ENCODE measurements at regions not wholly inside any gene's neighbourhood (a gene's known extent, or its start where the extent isn't known, plus 50 kb on each side); places are given as distances from the start of the nearest gene placed in this dataset.

- DNase-seq = no peak
Measured at GRCh38 chr1:82598337-82598736, 797.6 kb downstream of the ADGRL2 start.

- no peak for DNase-seq
Measured at GRCh38 chr1:82597649-82598048, 796.9 kb downstream of the ADGRL2 start.

- DNase-seq = no peak
Measured at GRCh38 chr1:82597141-82597540, 796.4 kb downstream of the ADGRL2 start.

DNA sequence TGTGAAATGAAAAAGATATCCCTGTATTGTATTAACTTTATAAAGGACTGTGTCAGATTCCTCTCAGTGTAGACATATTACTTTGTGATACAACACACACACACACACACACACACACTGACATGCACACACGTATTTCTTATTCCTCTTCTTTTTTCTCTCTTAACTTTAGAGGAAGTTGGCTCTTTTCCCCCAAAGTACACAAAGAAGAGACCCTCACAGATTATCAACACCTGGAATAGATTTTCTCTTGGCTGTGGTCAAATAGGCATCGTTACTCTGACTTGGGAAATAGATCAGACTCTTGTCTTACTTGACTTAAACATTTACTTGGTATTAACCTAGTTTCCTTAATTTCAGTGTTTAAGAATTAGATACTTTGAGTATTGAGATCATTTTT lies 792.8 kb downstream of the ADGRL2 start:
- no peak for DNase-seq

DNA sequence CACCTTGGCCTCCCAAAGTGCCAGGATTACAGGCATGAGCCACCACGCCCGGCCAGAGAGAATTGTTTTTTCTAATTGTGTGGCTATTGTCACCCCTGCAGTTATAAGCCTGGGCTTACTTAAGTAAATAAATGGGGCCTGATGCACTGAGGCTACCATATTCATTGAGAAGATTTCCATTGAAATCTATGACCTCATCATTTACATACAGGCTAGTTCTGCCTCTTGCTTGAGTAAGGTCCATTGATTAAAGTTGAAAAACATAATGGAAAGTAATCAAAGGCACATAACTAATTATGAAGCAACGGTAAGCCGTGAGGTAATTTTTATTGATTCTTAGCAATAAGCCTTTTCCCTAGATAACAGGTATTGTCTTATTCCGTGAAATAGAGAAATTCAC lies 788.9 kb downstream of the ADGRL2 start:
- DNase-seq = no peak

GRCh38 chr1:82587371-82587770 lies 786.6 kb downstream of the ADGRL2 start:
- no peak for DNase-seq

GRCh38 chr1:82586473-82586872 lies 785.7 kb downstream of the ADGRL2 start:
- DNase-seq = no peak

GRCh38 chr1:82582347-82582746 lies 781.6 kb downstream of the ADGRL2 start:
- DNase-seq = no peak

DNA sequence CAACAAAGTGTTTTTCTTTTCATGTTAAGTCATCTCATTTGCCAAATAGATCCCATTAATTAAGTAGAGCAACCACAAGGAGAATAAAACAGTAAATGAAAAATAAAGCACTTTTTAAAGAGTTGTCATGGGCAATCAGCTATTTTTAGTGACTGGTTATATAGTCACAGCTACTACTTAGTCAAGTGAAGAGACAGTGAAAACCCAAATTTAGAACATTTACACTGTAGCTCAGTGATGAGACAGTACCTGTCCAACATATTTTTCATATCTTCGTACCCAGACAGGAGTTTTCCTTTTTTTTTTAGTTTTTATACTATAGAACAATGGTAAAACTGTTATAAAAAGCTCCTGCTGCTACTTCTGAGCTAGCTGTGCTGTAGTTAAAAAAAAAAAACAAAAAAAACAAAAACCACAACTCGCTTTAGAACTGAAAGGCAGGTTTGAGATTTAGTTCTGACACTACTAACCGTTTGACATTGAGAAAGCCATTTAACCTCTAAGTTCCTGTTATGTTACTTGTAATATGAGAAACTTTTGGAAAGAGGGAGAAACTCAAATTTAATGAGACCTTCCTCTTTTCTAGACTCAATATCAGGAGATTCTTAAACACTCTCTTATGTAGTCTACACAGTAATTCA lies 777.5 kb downstream of the ADGRL2 start:
- DNase-seq = no peak

DNA sequence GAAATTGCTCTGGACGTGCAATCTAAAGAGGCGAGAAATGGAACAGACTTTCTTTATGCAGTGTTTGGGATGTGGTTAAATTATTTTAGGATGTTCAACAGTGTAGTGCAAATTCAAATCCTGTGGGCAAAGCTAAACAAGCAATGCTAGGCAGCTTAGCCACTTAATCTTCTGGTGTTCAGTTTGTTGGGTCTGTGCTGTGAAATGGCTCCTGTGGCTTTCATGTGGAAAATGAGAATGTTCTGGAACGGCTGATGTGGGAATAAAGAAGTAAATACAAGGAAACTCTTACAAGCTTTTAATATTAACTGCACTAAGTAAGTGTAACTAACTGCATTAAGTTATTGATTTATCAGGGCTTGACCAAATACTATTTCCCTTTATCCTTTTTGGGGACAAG lies 766.6 kb downstream of the ADGRL2 start:
- no peak for DNase-seq

DNA sequence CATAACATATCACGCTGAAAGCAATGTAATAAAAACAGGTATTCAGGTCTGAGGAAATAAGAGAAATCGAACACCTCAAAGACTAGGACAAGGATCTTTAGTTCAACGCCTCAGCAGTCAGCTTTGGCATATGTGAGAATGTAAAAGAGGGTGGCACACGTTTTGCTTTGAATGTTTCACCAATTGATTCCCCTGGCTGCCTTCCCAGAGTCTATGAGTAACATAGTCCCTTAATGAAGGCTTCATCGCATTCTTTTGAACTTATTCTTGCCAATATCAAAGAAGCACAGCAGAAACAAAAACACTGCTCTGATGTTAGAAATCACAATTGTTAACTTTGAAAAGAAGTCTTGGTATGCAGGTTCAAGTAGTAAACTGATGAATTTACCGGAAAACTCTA lies 764.8 kb downstream of the ADGRL2 start:
- DNase-seq = peak; percentile 40 to 90

DNA sequence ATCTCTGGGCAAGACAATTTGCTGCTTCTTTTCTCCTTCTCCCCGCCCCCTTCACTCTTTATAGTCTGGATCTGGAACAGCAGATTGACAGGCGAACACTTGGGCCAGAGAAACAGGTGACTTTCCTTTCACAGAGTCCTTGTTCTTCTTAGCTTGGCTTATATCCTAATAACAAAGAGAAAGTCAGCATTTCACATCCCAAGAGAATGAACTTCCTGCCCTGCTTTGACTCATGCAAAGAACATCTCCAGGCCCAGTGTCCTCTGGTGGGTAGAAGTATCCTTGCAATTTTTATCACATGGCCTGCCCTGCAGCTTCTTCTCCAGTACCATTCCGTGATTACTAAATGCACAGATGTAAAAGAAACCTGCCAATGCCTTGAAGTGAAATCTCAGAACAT lies 764.4 kb downstream of the ADGRL2 start:
- peak; percentile 69 to 90 for DNase-seq

DNA sequence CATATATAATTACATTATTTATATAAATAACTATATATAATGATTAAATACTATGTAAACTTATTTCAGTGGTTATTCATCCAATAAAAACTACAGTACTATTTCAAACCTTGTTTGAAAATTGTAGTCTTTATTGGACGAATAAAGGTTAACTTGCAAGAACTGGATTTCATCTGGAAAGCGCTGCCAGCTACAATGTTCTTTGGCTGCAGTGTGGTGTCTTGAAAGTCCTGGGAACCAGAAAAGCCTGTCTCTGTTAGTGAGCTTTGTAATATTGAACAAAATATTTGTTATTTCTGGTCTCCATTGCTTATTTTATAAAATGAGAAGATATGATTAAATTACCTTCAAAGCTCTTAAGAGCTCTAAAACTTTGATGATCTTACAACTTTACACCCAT lies 763.6 kb downstream of the ADGRL2 start:
- DNase-seq = no peak

DNA sequence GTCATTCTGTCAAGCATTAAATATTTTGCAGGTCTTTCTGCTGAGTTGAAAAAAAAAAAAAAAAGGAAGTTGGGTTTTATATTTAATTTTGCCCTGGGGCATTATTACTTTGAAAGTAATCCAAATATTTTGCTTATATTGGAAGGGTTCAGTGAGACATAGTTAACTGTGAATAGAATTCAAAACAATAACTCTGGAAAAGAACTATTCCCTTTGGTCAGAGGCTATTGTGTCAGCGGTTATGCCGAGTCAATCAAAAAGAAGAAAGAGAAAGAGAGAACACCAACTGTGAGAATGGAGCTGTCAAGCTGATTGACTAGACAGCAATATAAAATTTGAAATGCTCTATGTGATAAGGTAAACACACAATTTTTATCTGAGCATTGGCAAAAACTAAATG lies 761.7 kb downstream of the ADGRL2 start:
- no peak for DNase-seq

- DNase-seq = no peak
Measured at GRCh38 chr1:82560566-82560965, 759.8 kb downstream of the ADGRL2 start.

DNA sequence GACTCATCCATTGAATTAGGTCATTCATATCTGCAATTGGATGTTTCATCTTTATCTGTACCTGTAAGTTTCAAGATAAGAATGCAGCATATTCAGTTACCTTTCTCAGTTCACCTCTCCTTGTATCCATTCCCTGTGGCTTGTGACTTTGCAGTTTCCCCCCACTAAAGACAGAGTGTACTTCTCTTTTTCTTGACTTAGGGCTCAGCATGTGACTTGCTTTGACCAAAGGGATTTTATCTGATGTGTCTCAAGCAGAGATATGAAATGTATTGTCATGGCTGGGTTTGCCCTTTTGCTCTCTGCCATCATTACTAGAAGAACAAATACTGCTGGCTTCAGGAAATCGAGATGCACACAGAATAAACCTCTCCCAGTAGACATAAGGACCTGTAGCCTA lies 754.8 kb downstream of the ADGRL2 start:
- DNase-seq = no peak

DNA sequence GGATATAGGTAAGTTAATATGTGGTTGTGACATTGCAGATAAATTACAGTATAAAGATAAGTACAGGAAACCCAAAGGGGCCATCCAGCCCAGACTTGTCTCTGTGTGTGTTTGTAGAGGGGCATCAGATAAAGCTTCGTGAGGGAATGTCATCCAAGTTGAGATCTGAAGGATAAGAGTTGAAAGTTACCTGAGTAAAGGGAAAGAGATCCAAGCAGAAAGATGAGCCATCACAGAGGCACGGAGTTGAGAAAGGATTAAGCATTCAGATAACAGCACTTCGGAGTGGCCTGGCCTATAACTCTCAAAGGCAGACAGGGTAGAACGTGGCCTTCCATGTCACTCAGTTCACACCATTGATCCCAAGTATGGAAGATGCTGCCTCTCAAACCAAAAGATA lies 749.1 kb downstream of the ADGRL2 start:
- no peak for DNase-seq

DNA sequence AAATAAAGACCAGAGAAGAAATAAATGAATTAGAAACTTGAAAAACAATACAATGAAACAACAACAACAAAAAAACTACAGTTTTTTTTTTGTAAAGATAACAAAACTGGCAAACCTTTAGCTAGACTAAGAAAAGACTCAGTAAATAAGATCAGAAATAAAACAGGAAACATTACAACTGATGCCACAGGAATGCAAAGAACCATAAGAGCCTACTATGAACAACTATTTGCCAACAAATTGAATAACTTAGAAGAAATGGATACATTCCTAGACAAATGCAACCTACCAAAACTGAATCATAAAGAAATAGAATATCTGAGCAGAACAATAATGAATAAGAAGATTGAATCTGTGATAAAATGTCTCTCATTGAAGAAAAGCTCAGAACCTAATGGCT lies 742.0 kb downstream of the ADGRL2 start:
- no peak for DNase-seq

GRCh38 chr1:82542141-82542540 lies 741.4 kb downstream of the ADGRL2 start:
- no peak for DNase-seq

DNA sequence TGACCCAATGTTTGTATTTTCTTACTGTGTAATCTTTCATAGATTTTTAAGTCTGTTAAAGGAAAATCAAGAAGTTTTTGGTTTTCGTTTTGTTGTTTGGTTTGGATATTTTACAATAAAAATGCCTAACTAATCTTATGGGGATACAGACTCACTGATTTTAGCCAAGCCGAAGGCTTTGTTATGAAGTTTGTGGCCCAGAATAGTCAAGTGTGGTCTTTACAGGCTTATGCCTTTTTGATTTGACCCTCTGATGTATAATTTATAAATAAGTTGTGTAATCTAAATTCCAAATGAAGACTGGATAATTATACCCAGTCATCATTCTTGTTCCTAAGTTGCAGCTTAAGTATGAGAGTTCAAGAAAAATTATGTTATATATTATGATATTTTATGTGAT lies 739.3 kb downstream of the ADGRL2 start:
- no peak for DNase-seq

DNA sequence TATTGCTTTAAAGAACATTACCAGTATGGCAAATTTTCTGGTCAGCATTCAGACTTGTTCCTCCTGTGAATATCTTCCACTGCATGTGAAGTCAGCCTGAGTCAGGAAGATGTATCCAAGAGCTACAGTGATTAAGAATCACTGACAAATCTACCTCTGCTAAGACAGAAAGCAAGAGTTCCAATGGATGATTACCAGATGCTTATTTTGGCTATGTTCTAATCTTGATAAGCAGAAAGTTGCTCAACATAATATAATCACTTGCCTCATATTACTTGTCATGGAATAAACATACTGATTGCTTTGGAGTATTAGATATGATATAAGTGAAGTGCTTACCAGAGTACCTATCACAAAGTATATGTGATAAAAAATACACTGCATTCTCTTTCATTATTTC lies 738.1 kb downstream of the ADGRL2 start:
- no peak for DNase-seq

- DNase-seq = no peak
Measured at GRCh38 chr1:82534996-82535395, 734.3 kb downstream of the ADGRL2 start.

DNA sequence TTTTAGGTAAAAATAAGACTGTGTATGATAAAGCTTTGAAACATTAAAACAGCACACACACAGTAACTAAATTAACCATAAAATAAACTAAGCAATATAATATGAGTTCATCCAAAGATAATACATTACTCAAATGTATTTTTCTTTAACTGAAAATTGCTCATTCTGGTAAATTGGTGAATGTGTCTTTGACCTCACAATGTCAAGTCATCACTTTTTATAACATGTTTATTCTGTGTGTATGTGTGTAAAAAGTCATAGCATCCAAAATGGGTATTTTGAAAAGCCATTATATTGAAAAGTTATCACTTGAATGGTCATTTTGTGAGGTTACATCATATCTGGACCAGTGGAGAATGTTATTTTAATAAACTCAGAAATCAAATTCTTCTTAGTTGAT lies 724.6 kb downstream of the ADGRL2 start:
- no peak for DNase-seq

- DNase-seq = no peak
Measured at GRCh38 chr1:82520611-82521010, 719.9 kb downstream of the ADGRL2 start.

GRCh38 chr1:82517586-82517985 lies 716.9 kb downstream of the ADGRL2 start:
- DNase-seq = no peak

DNA sequence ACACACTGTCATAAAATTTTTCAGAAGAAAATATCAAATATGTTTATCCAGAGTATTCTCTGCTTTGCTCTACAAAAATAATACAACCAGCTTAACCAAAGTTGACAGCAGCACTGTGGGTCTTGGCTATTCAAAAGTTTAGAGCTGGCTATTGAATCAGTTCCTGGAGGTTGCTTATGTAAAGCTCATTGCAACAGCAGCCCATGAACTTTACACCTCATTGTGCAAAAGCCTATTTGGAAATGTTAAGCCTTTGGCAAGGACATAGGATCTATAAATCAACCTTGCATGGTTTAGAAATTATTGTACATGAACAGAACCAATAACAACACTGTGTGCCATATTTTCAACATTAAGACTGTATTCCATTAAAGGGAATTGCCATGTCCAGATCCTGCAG lies 714.9 kb downstream of the ADGRL2 start:
- no peak for DNase-seq

All from SW 1271 (cell line).